HCT116 (cell line): ENCODE measurements at regions not wholly inside any gene's neighbourhood (a gene's known extent, or its start where the extent isn't known, plus 50 kb on each side); places are given as distances from the start of the nearest gene placed in this dataset.

Source experiments
- ATAC-seq: fragments of 200-7000 bp; cut with Tn5 transposase; 2 replicates; pipeline ENCODE4 v1.9.1; 2020; ENCODE audit warnings: mild to moderate bottlenecking, moderate library complexity
- BruUV-seq: library from RNA; stranded (reverse); fragments of 400-500 nt; replicated peaks from 2 replicates; lab custom pipeline; 2021; lab: Mats Ljungman, UMichigan
- CTCF ChIA-PET: fragments of 300-600 bp; sonication (Branson Sonifier 250); formaldehyde crosslinking; loops from one replicate; lab custom pipeline; 2021; ENCODE audit warnings: antibody characterized with exemption; lab: Charles Lee
- POLR2A ChIA-PET: fragments of 300-600, 350-600 bp; sonication (Branson Sonifier 250); formaldehyde crosslinking; loops from one replicate; lab custom pipeline; 2021; ENCODE audit warnings: antibody characterized with exemption; lab: Charles Lee
- RAD21 ChIA-PET, 2 experiments: fragments of 300-600 bp; sonication (Branson Sonifier 250); formaldehyde crosslinking; loops; one replicate each; lab custom pipeline; 2023; ENCODE audit warnings: low total read pairs in 2 of 2; ENCODE audit not compliant: uncharacterized antibody in 2 of 2, unreplicated experiment in 2 of 2, low non-redundant PET in 1 of 2; lab: Charles Lee
- DNase-seq: peaks from one replicate; pipeline ENCODE4 v3.0.0-alpha.2; 2010; ENCODE audit warnings: low read depth, low spot score
- H2AFZ ChIP-seq: fragments of 200-600 bp; shearing (Covaris generic), sonication (generic); 2 replicates; pipeline ENCODE4 v1.6.1; 2017; ENCODE audit warnings: low read depth, mixed run types, mixed read lengths, antibody characterized with exemption, low read length; ENCODE audit not compliant: poor library complexity, severe bottlenecking
- H3K27ac ChIP-seq: 2 replicates; pipeline ENCODE4 v1.5.1; 2012; ENCODE audit warnings: low read depth, low read length
- H3K27me3 ChIP-seq: fragments of 200-600 bp; sonication (generic); 2 replicates; pipeline ENCODE4 v1.6.1; 2016; ENCODE audit warnings: mixed run types, low read length, mixed read lengths; ENCODE audit not compliant: insufficient read depth
- H3K36me3 ChIP-seq, 2 experiments: fragments of 200-500 bp in 1 of 2; fragments of 200-600 bp in 1 of 2; sonication (Bioruptor generic) in 1 of 2; sonication (generic) in 1 of 2; 2 replicates each; pipeline versions ENCODE4 v1.5.1 to v1.6.1; 2014 to 2016; ENCODE audit warnings: low read length in 2 of 2, inconsistent platforms in 1 of 2, mixed read lengths in 1 of 2, mixed run types in 1 of 2; ENCODE audit not compliant: insufficient read depth in 2 of 2, control insufficient read depth in 1 of 2
- H3K4me1 ChIP-seq, 2 experiments: fragments of 200-600 bp in 1 of 2; sonication (generic) in 1 of 2; 2 replicates each; pipeline versions ENCODE4 v1.5.1 to v1.6.1; 2012 to 2017; ENCODE audit warnings: low read length in 2 of 2, inconsistent platforms in 1 of 2, mild to moderate bottlenecking in 1 of 2, mixed read lengths in 1 of 2, mixed run types in 1 of 2, moderate library complexity in 1 of 2; ENCODE audit not compliant: insufficient read depth in 2 of 2, control insufficient read depth in 1 of 2
- H3K4me2 ChIP-seq: fragments of 200-600 bp; sonication (generic); 2 replicates; pipeline ENCODE4 v1.6.1; 2017; ENCODE audit warnings: mixed run types, low read length, mixed read lengths
- H3K4me3 ChIP-seq, 2 experiments: fragments of 200-600 bp in 1 of 2; sonication (generic) in 1 of 2; replicated peaks in 1 of 2; 2 replicates each; pipeline ENCODE4 v1.5.1; 2011 to 2016; ENCODE audit warnings: low read length in 2 of 2, control low read depth in 1 of 2, low read depth in 1 of 2, mild to moderate bottlenecking in 1 of 2, mixed read lengths in 1 of 2, mixed run types in 1 of 2
- H3K79me2 ChIP-seq: fragments of 200-600 bp; sonication (generic); 2 replicates; pipeline ENCODE4 v1.6.1; 2017; ENCODE audit warnings: mild to moderate bottlenecking, mixed run types, low read length, moderate library complexity, mixed read lengths; ENCODE audit not compliant: insufficient read depth
- H3K9ac ChIP-seq: fragments of 200-600 bp; sonication (generic); 2 replicates; pipeline ENCODE4 v1.6.1; 2016; ENCODE audit warnings: low read length, mixed read lengths
- H3K9me2 ChIP-seq: fragments of 200-600 bp; sonication (generic), shearing (Covaris generic); 2 replicates; pipeline ENCODE4 v1.6.1; 2017; ENCODE audit warnings: mixed run types, mild to moderate bottlenecking, moderate library complexity; ENCODE audit not compliant: insufficient read depth
- H3K9me3 ChIP-seq, 2 experiments: fragments of 200-500 bp in 1 of 2; fragments of 200-600 bp in 1 of 2; sonication (Bioruptor generic) in 1 of 2; sonication (generic) in 1 of 2; 2 replicates each; pipeline ENCODE4 v1.6.1; 2014 to 2017; ENCODE audit warnings: low read length in 2 of 2, mixed read lengths in 2 of 2, inconsistent platforms in 1 of 2, low read depth in 1 of 2, mild to moderate bottlenecking in 1 of 2, mixed run types in 1 of 2, moderate library complexity in 1 of 2; ENCODE audit not compliant: control insufficient read depth in 1 of 2, insufficient read depth in 1 of 2
- H4K20me1 ChIP-seq: fragments of 200-600 bp; sonication (generic), shearing (Covaris generic); 2 replicates; pipeline ENCODE4 v1.6.1; 2017; ENCODE audit warnings: mixed run types, mild to moderate bottlenecking, moderate library complexity; ENCODE audit not compliant: insufficient read depth
- CBX3 ChIP-seq: IDR thresholded peaks from 2 replicates; pipeline ENCODE4 v1.6.1; 2012; ENCODE audit warnings: low read depth
- EZH2 ChIP-seq: fragments of 200-600 bp; sonication (generic); IDR thresholded peaks from 2 replicates; pipeline ENCODE4 v1.6.1; 2017; ENCODE audit warnings: antibody characterized with exemption, mixed run types
- JUND ChIP-seq: IDR thresholded peaks from 2 replicates; pipeline ENCODE4 v1.6.1; 2012
- MAX ChIP-seq: IDR thresholded peaks from 2 replicates; pipeline ENCODE4 v1.6.1; 2012
- POLR2A ChIP-seq: IDR thresholded peaks from 2 replicates; pipeline ENCODE4 v1.7.0; 2011; ENCODE audit warnings: borderline replicate concordance; ENCODE audit not compliant: insufficient read depth, insufficient read length; ENCODE audit errors: extremely low read depth
- RAD21 ChIP-seq: IDR thresholded peaks from 2 replicates; pipeline ENCODE4 v1.6.1; 2012; ENCODE audit warnings: low read depth, mild to moderate bottlenecking
- REST ChIP-seq: IDR thresholded peaks from 2 replicates; pipeline ENCODE4 v1.6.1; 2012; ENCODE audit warnings: low read depth
- SIN3A ChIP-seq: IDR thresholded peaks from 2 replicates; pipeline ENCODE4 v1.6.1; 2012; ENCODE audit warnings: low read depth
- SP1 ChIP-seq: IDR thresholded peaks from 2 replicates; pipeline ENCODE4 v1.6.1; 2012; ENCODE audit warnings: low read depth
- SRF ChIP-seq: IDR thresholded peaks from 2 replicates; pipeline ENCODE4 v1.6.1; 2012; ENCODE audit warnings: low read depth
- TCF7L2 ChIP-seq: IDR thresholded peaks from 2 replicates; pipeline ENCODE4 v1.7.0; 2011; ENCODE audit warnings: borderline replicate concordance, inconsistent platforms; ENCODE audit not compliant: insufficient read depth, insufficient read length; ENCODE audit errors: extremely low read depth
- ZNF274 ChIP-seq: fragments of 200-500 bp; sonication (Bioruptor generic); IDR thresholded peaks from 2 replicates; pipeline ENCODE4 v1.6.1; 2014; ENCODE audit warnings: mild to moderate bottlenecking, low read depth, low read length, inconsistent platforms
- intact Hi-C: fragments of 100-400 bp; cut with micrococcal nuclease; formaldehyde crosslinking; loops from 2 replicates; pipeline ENCODE4 v1.10.0; 2022

- no peak overlapping the region for H3K4me3 ChIP-seq
- H2AFZ ChIP-seq: no peak overlapping the region
- ChIA-PET RAD21 (no interaction called here), POLR2A (no interaction called here), CTCF (no interaction called here)
- DNase-seq (no peak), ATAC-seq (no peak)
- no peak overlapping the region for H3K27ac ChIP-seq
- H3K9ac ChIP-seq: no peak overlapping the region
- no peak overlapping the region for H3K4me2 ChIP-seq
- no peaks in the 10 kb centered on the region for H3K9me2 ChIP-seq
- no peaks in the 10 kb centered on the region for H3K4me1 ChIP-seq
- peaks cover 12% of the 10 kb centered on the region for H3K27me3 ChIP-seq
- BruUV-seq: no TSS peak
- intact Hi-C loops: no loop called here
- no peaks in the 10 kb centered on the region for H4K20me1 ChIP-seq
- no peaks in the 10 kb centered on the region for H3K9me3 ChIP-seq
- no peaks in the 10 kb centered on the region for H3K36me3 ChIP-seq
- TF ChIP-seq ZNF274: no peak
- TF ChIP-seq POLR2A: no peak
- TF ChIP-seq RAD21: no peak
- TF ChIP-seq JUND: no peak
- no peak for TF ChIP-seq SRF
- TF ChIP-seq SP1: no peak
- no peak for TF ChIP-seq CBX3
- no peak for TF ChIP-seq SIN3A
- no peak for TF ChIP-seq REST
- no peak for TF ChIP-seq TCF7L2
- TF ChIP-seq EZH2: no peak
- no peak for TF ChIP-seq MAX
- no peaks in the 10 kb centered on the region for H3K79me2 ChIP-seq
Observed at GRCh38 chr5:61706751-61707150, 374.7 kb downstream of the ZSWIM6 start.
